ENCODE measurements at regions not wholly inside any gene's neighbourhood (a gene's known extent, or its start where the extent isn't known, plus 50 kb on each side); places are given as distances from the start of the nearest gene placed in this dataset.

DNA sequence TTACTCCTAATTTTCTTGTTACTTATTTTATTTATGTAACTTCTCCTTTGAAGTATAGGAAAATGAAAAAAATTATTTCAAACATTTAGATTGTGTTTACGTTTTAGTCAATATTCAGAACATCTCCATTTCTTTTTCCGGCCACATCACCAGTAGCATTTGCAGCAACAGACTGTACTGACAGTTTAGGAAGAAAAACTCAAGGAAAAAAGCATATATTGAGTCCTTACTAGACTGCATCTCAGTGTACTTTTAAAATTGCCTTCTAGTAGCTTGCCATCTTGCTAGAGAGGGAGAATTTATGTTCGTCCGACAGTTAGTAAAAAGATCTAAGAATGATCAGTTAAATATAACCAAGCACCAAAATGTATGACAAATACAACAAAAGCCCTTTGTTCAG is 625.0 kb upstream of the MIS18BP1 start:
- Histone ChIP-seq H3K27me3 (ENCODE audit: insufficient read depth, poor library complexity, severe bottlenecking) (no peaks in the 10 kb centered on the region), H3K4me3 (replicated peaks; ENCODE audit: insufficient read depth, low read length) (no peak overlapping the region), H3K27ac (replicated peaks) (no peak overlapping the region)
- no peak for DNase-seq (ENCODE audit: low read depth in 1 of 2, low spot score in 1 of 2)
- TF ChIP-seq SPI1 (IDR thresholded peaks at IDR 0.05; ENCODE audit: borderline replicate concordance, low read depth) (no peak), GABPA (IDR thresholded peaks at IDR 0.05; ENCODE audit: low read depth) (no peak), CTCF (IDR thresholded peaks at IDR 0.05; ENCODE audit: insufficient read depth, low read length) (no peak), POLR2AphosphoS5 (IDR thresholded peaks at IDR 0.05; ENCODE audit: low read depth) (no peak)
- TF ChIP-seq, protein P1, sequence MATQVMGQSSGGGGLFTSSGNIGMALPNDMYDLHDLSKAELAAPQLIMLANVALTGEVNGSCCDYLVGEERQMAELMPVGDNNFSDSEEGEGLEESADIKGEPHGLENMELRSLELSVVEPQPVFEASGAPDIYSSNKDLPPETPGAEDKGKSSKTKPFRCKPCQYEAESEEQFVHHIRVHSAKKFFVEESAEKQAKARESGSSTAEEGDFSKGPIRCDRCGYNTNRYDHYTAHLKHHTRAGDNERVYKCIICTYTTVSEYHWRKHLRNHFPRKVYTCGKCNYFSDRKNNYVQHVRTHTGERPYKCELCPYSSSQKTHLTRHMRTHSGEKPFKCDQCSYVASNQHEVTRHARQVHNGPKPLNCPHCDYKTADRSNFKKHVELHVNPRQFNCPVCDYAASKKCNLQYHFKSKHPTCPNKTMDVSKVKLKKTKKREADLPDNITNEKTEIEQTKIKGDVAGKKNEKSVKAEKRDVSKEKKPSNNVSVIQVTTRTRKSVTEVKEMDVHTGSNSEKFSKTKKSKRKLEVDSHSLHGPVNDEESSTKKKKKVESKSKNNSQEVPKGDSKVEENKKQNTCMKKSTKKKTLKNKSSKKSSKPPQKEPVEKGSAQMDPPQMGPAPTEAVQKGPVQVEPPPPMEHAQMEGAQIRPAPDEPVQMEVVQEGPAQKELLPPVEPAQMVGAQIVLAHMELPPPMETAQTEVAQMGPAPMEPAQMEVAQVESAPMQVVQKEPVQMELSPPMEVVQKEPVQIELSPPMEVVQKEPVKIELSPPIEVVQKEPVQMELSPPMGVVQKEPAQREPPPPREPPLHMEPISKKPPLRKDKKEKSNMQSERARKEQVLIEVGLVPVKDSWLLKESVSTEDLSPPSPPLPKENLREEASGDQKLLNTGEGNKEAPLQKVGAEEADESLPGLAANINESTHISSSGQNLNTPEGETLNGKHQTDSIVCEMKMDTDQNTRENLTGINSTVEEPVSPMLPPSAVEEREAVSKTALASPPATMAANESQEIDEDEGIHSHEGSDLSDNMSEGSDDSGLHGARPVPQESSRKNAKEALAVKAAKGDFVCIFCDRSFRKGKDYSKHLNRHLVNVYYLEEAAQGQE (IDR thresholded peaks at IDR 0.05; ENCODE audit: insufficient replicate concordance, low read depth): no peak

GRCh38 chr14:45868863-45869262 is 615.9 kb upstream of the MIS18BP1 start:
- TF ChIP-seq CTCF (IDR thresholded peaks at IDR 0.05; ENCODE audit: insufficient read depth, low read length): no peak
- no peak for TF ChIP-seq GABPA (IDR thresholded peaks at IDR 0.05; ENCODE audit: low read depth)
- no peak for TF ChIP-seq POLR2AphosphoS5 (IDR thresholded peaks at IDR 0.05; ENCODE audit: low read depth)
- TF ChIP-seq SPI1 (IDR thresholded peaks at IDR 0.05; ENCODE audit: borderline replicate concordance, low read depth): no peak
- TF ChIP-seq, protein P1 (IDR thresholded peaks at IDR 0.05; ENCODE audit: insufficient replicate concordance, low read depth): no peak
- Histone ChIP-seq H3K27me3 (ENCODE audit: insufficient read depth, poor library complexity, severe bottlenecking) (no peaks in the 10 kb centered on the region), H3K4me3 (replicated peaks; ENCODE audit: insufficient read depth, low read length) (no peak overlapping the region), H3K27ac (replicated peaks) (no peak overlapping the region)
- DNase-seq (ENCODE audit: low read depth in 1 of 2, low spot score in 1 of 2): no peak

DNA sequence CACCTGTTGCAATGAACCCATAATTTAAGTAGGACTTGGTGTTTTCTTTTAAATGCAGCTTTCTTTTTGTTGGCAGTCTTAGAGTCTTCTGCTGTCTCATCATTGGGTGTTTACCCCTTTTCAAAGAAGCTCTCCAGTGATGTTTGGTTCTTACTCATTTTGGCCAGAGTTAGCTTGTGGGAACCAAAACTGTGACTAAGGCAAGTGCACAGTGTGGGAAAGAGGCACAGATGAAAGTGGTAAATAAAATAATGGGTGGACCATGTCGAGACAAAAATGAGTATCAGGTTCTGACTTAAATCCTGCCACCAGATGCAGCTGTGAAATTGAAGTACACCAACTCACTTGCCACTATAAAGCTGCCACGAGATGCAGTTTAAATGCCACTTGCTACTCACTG is 615.4 kb upstream of the MIS18BP1 start:
- TF ChIP-seq GABPA (IDR thresholded peaks at IDR 0.05; ENCODE audit: low read depth): no peak
- no peak for TF ChIP-seq SPI1 (IDR thresholded peaks at IDR 0.05; ENCODE audit: borderline replicate concordance, low read depth)
- TF ChIP-seq, protein P1 (IDR thresholded peaks at IDR 0.05; ENCODE audit: insufficient replicate concordance, low read depth): no peak
- TF ChIP-seq POLR2AphosphoS5 (IDR thresholded peaks at IDR 0.05; ENCODE audit: low read depth): no peak
- no peak for TF ChIP-seq CTCF (IDR thresholded peaks at IDR 0.05; ENCODE audit: insufficient read depth, low read length)
- no peak overlapping the region for H3K4me3 ChIP-seq (replicated peaks; ENCODE audit: insufficient read depth, low read length)
- no peak for DNase-seq (ENCODE audit: low read depth in 1 of 2, low spot score in 1 of 2)
- H3K27ac ChIP-seq (replicated peaks): no peak overlapping the region
- H3K27me3 ChIP-seq (ENCODE audit: insufficient read depth, poor library complexity, severe bottlenecking): no peaks in the 10 kb centered on the region

Data from HL-60 (cell line).